ENCODE measurements at regions not wholly inside any gene's neighbourhood (a gene's known extent, or its start where the extent isn't known, plus 50 kb on each side); places are given as distances from the start of the nearest gene placed in this dataset.

DNA sequence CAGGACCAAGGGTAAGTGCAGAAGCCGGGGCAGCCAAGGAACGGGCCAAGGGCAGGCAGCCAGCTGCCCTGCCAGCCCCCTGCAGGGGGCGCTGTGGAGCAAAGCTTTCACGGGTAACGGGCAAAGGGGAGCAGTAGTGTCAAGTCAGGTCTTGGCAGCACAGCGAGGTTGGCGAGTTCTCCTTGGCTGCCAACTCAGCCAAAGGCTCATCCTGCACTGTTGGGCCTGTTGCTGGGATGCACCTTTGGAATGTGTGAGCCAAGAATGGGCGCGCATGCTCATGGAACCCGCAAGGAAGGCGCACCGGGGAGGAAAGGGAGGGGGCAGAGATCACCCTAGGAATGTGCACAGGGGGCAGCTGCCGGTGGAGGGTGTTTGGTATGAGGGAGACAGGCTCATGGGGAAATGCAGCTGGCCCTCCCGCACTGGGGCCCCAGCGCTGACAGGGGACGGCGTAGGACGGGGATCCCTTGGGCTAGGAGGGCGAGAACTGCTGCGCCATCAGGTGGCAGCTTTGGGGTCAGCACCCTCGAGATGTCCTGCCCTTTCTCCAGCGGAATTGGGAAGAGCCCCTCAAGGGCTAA lies 138.0 kb downstream of the ASCL4 start:
- Histone ChIP-seq H3F3A (ENCODE audit: insufficient read depth, low read length) (no peaks in the 10 kb centered on the region), H3K27me3 (replicated peaks; ENCODE audit: insufficient read depth, low read length) (no peaks in the 10 kb centered on the region), H3K9me2 (replicated peaks; ENCODE audit: insufficient read depth, low read length) (no peaks in the 10 kb centered on the region), H3K4me2 (ENCODE audit: low read depth, low read length) (peak overlapping the region; percentile 89), H3K9me3 (replicated peaks; ENCODE audit: insufficient read depth, low read length) (no peaks in the 10 kb centered on the region), H3K36me3 (replicated peaks; ENCODE audit: insufficient read depth, low read length) (no peaks in the 10 kb centered on the region), H3K4me3 (ENCODE audit: low read length) (peak overlapping the region; percentile 62), H2AFZ (ENCODE audit: low read length) (peak overlapping the region; percentile 83), H3K27ac (ENCODE audit: low read length) (no peak overlapping the region), H4K20me1 (ENCODE audit: insufficient read depth, low read length) (no peaks in the 10 kb centered on the region), H3K4me1 (ENCODE audit: low read length) (no peaks in the 10 kb centered on the region), H3K79me2 (ENCODE audit: low read length) (no peaks in the 10 kb centered on the region), H3K9ac (ENCODE audit: low read length) (no peak overlapping the region)
- DNase-seq, result peak; percentile 63
- peak; percentile 91 for TF ChIP-seq CTCF (IDR thresholded peaks at IDR 0.05; ENCODE audit: low read length)
- TF ChIP-seq EZH2phosphoT487 (IDR thresholded peaks at IDR 0.05; ENCODE audit: low read length), result no peak
- TF ChIP-seq EZH2 (optimal IDR thresholded peaks at IDR 0.05; ENCODE audit: low read depth, low read length), result no peak

GRCh38 chr12:107914460-107914977 lies 140.0 kb downstream of the ASCL4 start:
- Histone ChIP-seq H3F3A (ENCODE audit: insufficient read depth, low read length) (no peaks in the 10 kb centered on the region), H3K27me3 (replicated peaks; ENCODE audit: insufficient read depth, low read length) (no peaks in the 10 kb centered on the region), H3K9ac (ENCODE audit: low read length) (no peak overlapping the region), H3K79me2 (ENCODE audit: low read length) (no peaks in the 10 kb centered on the region), H3K4me2 (ENCODE audit: low read depth, low read length) (no peak overlapping the region), H3K9me2 (replicated peaks; ENCODE audit: insufficient read depth, low read length) (no peaks in the 10 kb centered on the region), H3K4me3 (ENCODE audit: low read length) (no peak overlapping the region), H3K36me3 (replicated peaks; ENCODE audit: insufficient read depth, low read length) (no peaks in the 10 kb centered on the region), H4K20me1 (ENCODE audit: insufficient read depth, low read length) (no peaks in the 10 kb centered on the region), H3K9me3 (replicated peaks; ENCODE audit: insufficient read depth, low read length) (no peaks in the 10 kb centered on the region), H3K27ac (ENCODE audit: low read length) (no peak overlapping the region), H2AFZ (ENCODE audit: low read length) (no peak overlapping the region), H3K4me1 (ENCODE audit: low read length) (no peaks in the 10 kb centered on the region)
- DNase-seq, result no peak
- TF ChIP-seq EZH2phosphoT487 (IDR thresholded peaks at IDR 0.05; ENCODE audit: low read length) (no peak), CTCF (IDR thresholded peaks at IDR 0.05; ENCODE audit: low read length) (no peak), EZH2 (optimal IDR thresholded peaks at IDR 0.05; ENCODE audit: low read depth, low read length) (no peak)

- no peak overlapping the region for H3K27ac ChIP-seq (ENCODE audit: low read length)
- no peaks in the 10 kb centered on the region for H4K20me1 ChIP-seq (ENCODE audit: insufficient read depth, low read length)
- no peaks in the 10 kb centered on the region for H3F3A ChIP-seq (ENCODE audit: insufficient read depth, low read length)
- H3K4me2 ChIP-seq (ENCODE audit: low read depth, low read length), result no peak overlapping the region
- no peaks in the 10 kb centered on the region for H3K9me3 ChIP-seq (replicated peaks; ENCODE audit: insufficient read depth, low read length)
- no peak overlapping the region for H2AFZ ChIP-seq (ENCODE audit: low read length)
- no peaks in the 10 kb centered on the region for H3K36me3 ChIP-seq (replicated peaks; ENCODE audit: insufficient read depth, low read length)
- H3K4me1 ChIP-seq (ENCODE audit: low read length), result no peaks in the 10 kb centered on the region
- no peak overlapping the region for H3K9ac ChIP-seq (ENCODE audit: low read length)
- peak; percentile 54 for DNase-seq
- H3K9me2 ChIP-seq (replicated peaks; ENCODE audit: insufficient read depth, low read length), result no peaks in the 10 kb centered on the region
- no peak overlapping the region for H3K4me3 ChIP-seq (ENCODE audit: low read length)
- no peaks in the 10 kb centered on the region for H3K79me2 ChIP-seq (ENCODE audit: low read length)
- H3K27me3 ChIP-seq (replicated peaks; ENCODE audit: insufficient read depth, low read length), result no peaks in the 10 kb centered on the region
- peak; percentile 87 for TF ChIP-seq CTCF (IDR thresholded peaks at IDR 0.05; ENCODE audit: low read length)
- TF ChIP-seq EZH2phosphoT487 (IDR thresholded peaks at IDR 0.05; ENCODE audit: low read length), result no peak
Measured at GRCh38 chr12:107917912-107918800, 143.7 kb downstream of the ASCL4 start.
